Neutrophil (primary cell): ENCODE measurements at regions not wholly inside any gene's neighbourhood (a gene's known extent, or its start where the extent isn't known, plus 50 kb on each side); places are given as distances from the start of the nearest gene placed in this dataset.

ENCODE experiments used
- H3K27ac ChIP-seq: fragments of 200-600 bp; sonication (generic); 2 replicates; pipeline ENCODE4 v1.5.1; 2016; ENCODE audit warnings: mild to moderate bottlenecking, moderate library complexity
- H3K27me3 ChIP-seq: fragments of 200-600 bp; sonication (generic); 2 replicates; pipeline ENCODE4 v1.6.0; 2016; ENCODE audit warnings: mild to moderate bottlenecking
- H3K36me3 ChIP-seq: fragments of 200-600 bp; sonication (generic); 2 replicates; pipeline ENCODE4 v1.5.1; 2017
- H3K4me1 ChIP-seq, 2 experiments: fragments of 200-600 bp in 1 of 2; sonication (generic) in 1 of 2; 1 replicate in 1 of 2; 2 replicates in 1 of 2; pipeline versions ENCODE4 v1.5.1 to v1.6.1; 2013 to 2016; ENCODE audit warnings: low read depth in 1 of 2, low read length in 1 of 2, mild to moderate bottlenecking in 1 of 2, moderate library complexity in 1 of 2; ENCODE audit not compliant: control insufficient read depth in 1 of 2, insufficient read depth in 1 of 2
- H3K4me3 ChIP-seq, 2 experiments: fragments of 200-600 bp in 1 of 2; sonication (generic) in 1 of 2; 1 replicate in 1 of 2; 2 replicates in 1 of 2; pipeline ENCODE4 v1.5.1; 2013 to 2016; ENCODE audit warnings: low read depth in 1 of 2, low read length in 1 of 2, mild to moderate bottlenecking in 1 of 2, moderate library complexity in 1 of 2
- H3K9me3 ChIP-seq: fragments of 200-600 bp; sonication (generic); 2 replicates; pipeline ENCODE4 v1.5.1; 2016
- TF ChIP-seq, protein P1 (sequence below): fragments of 200-600 bp; sonication (generic); IDR thresholded peaks from 2 replicates; pipeline ENCODE4 v1.5.1; 2016; ENCODE audit warnings: antibody characterized with exemption

DNA sequence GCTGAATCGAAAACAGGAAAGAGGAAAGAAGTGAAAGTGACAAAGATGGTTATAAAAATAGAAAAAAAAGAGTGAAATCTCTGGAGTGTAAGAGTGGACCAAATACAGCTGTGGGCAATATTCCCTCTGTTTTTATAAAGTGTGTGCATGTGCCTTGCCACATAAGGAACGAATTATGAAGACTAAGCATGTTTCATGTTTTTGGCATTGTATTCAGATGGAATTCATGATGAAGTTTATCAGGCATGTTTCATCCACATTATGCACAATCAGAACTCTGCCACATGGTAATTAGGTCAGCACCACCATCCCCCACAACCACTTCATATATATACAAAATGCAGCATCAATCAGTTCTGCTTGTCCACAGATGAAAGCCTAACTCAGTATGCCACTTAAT is 348.0 kb downstream of the ZNF608 start:
- TF ChIP-seq, protein P1, sequence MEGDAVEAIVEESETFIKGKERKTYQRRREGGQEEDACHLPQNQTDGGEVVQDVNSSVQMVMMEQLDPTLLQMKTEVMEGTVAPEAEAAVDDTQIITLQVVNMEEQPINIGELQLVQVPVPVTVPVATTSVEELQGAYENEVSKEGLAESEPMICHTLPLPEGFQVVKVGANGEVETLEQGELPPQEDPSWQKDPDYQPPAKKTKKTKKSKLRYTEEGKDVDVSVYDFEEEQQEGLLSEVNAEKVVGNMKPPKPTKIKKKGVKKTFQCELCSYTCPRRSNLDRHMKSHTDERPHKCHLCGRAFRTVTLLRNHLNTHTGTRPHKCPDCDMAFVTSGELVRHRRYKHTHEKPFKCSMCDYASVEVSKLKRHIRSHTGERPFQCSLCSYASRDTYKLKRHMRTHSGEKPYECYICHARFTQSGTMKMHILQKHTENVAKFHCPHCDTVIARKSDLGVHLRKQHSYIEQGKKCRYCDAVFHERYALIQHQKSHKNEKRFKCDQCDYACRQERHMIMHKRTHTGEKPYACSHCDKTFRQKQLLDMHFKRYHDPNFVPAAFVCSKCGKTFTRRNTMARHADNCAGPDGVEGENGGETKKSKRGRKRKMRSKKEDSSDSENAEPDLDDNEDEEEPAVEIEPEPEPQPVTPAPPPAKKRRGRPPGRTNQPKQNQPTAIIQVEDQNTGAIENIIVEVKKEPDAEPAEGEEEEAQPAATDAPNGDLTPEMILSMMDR: no peak
- Histone ChIP-seq H3K27me3 (no peaks in the 10 kb centered on the region), H3K4me3 (no peak overlapping the region)

GRCh38 chr5:124397317-124397716 is 349.1 kb downstream of the ZNF608 start:
- Histone ChIP-seq H3K27ac (no peak overlapping the region), H3K4me3 (no peak overlapping the region), H3K36me3 (no peaks in the 10 kb centered on the region), H3K27me3 (no peaks in the 10 kb centered on the region), H3K9me3 (no peaks in the 10 kb centered on the region), H3K4me1 (no peaks in the 10 kb centered on the region)
- TF ChIP-seq, protein P1: no peak

More for the DNA sequence above, 348.0 kb downstream of the ZNF608 start:
- Histone ChIP-seq H3K36me3 (no peaks in the 10 kb centered on the region), H3K27ac (no peak overlapping the region), H3K4me1 (no peaks in the 10 kb centered on the region), H3K9me3 (no peaks in the 10 kb centered on the region)

- TF ChIP-seq, protein P1: no peak
- no peaks in the 10 kb centered on the region for H3K9me3 ChIP-seq
- no peaks in the 10 kb centered on the region for H3K27me3 ChIP-seq
- H3K4me3 ChIP-seq: no peak overlapping the region
- no peak overlapping the region for H3K27ac ChIP-seq
- no peaks in the 10 kb centered on the region for H3K4me1 ChIP-seq
- H3K36me3 ChIP-seq: no peaks in the 10 kb centered on the region
Measured at GRCh38 chr5:124395926-124396325, 350.5 kb downstream of the ZNF608 start.

GRCh38 chr5:124395287-124395686 is 351.2 kb downstream of the ZNF608 start:
- no peak overlapping the region for H3K27ac ChIP-seq
- TF ChIP-seq, protein P1: no peak
- no peaks in the 10 kb centered on the region for H3K27me3 ChIP-seq
- H3K4me1 ChIP-seq: no peaks in the 10 kb centered on the region
- no peaks in the 10 kb centered on the region for H3K9me3 ChIP-seq
- H3K4me3 ChIP-seq: no peak overlapping the region
- no peaks in the 10 kb centered on the region for H3K36me3 ChIP-seq

DNA sequence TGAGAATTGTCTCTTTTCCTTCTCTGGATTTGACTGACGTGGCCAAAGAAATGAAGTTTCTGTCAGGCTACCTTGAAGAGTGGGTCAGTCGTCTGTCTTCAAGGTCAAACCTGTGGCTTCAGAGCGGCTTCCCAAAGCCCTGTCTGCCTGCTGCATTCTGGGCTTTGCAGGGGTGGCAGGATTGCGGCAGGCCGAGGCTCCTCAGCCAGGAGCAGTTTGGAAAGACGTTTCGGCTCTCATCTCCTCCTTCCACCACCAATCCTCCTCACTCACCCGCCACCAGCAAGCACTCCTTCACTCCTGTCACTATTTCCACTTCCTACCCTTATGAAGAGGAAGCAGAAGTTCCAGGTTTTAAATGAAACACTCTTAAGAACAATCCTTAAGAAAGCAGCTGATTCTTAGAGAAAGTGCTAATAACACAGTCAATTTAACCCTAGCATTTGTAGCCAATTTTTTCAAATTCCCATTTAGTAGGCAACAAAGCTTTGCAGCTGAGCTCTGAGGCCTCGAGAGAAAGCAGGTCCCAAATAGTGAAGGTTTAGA is 351.7 kb downstream of the ZNF608 start:
- no peak overlapping the region for H3K27ac ChIP-seq
- H3K4me3 ChIP-seq: no peak overlapping the region
- no peaks in the 10 kb centered on the region for H3K9me3 ChIP-seq
- no peaks in the 10 kb centered on the region for H3K27me3 ChIP-seq
- no peaks in the 10 kb centered on the region for H3K4me1 ChIP-seq
- TF ChIP-seq, protein P1: no peak
- no peaks in the 10 kb centered on the region for H3K36me3 ChIP-seq
